D721Med (cell line): ENCODE measurements at regions not wholly inside any gene's neighbourhood (a gene's known extent, or its start where the extent isn't known, plus 50 kb on each side); places are given as distances from the start of the nearest gene placed in this dataset.

Experiments used
- DNase-seq: peaks from one replicate; pipeline ENCODE4 v3.0.0; 2011; ENCODE audit warnings: low spot score; ENCODE audit not compliant: insufficient read length
- FAIRE-seq: peaks from 2 replicates; lab custom pipeline; 2011; peaks lifted over from hg19 to GRCh38; lab: Jason Lieb, UNC
- TF ChIP-seq, protein P1 (sequence below): IDR thresholded peaks from 2 replicates; pipeline ENCODE4 v1.5.1; 2012; ENCODE audit warnings: mild to moderate bottlenecking, control low read depth; ENCODE audit not compliant: insufficient read depth; ENCODE audit errors: missing control alignments

DNA sequence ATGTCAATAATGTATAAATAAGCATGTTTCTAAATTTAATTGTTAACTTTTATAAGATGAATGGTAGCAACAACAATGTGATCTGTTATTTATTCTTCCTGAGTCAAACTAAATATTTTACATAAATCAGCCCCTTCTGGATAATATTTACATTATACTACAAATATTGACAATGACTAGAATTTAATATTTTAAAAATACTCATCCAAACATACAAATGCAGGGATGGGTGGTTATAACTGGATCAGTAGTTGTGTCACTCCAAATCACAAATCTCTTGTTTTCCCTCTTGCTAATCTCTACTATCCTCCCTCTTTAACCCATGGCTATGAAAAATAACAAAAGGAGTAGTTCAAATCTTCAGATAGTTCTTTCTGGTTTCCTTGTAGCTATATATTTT, 407.0 kb downstream of the HTR7 start:
- TF ChIP-seq, protein P1, sequence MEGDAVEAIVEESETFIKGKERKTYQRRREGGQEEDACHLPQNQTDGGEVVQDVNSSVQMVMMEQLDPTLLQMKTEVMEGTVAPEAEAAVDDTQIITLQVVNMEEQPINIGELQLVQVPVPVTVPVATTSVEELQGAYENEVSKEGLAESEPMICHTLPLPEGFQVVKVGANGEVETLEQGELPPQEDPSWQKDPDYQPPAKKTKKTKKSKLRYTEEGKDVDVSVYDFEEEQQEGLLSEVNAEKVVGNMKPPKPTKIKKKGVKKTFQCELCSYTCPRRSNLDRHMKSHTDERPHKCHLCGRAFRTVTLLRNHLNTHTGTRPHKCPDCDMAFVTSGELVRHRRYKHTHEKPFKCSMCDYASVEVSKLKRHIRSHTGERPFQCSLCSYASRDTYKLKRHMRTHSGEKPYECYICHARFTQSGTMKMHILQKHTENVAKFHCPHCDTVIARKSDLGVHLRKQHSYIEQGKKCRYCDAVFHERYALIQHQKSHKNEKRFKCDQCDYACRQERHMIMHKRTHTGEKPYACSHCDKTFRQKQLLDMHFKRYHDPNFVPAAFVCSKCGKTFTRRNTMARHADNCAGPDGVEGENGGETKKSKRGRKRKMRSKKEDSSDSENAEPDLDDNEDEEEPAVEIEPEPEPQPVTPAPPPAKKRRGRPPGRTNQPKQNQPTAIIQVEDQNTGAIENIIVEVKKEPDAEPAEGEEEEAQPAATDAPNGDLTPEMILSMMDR = no peak
- no peak for FAIRE-seq
- no peak for DNase-seq

DNA sequence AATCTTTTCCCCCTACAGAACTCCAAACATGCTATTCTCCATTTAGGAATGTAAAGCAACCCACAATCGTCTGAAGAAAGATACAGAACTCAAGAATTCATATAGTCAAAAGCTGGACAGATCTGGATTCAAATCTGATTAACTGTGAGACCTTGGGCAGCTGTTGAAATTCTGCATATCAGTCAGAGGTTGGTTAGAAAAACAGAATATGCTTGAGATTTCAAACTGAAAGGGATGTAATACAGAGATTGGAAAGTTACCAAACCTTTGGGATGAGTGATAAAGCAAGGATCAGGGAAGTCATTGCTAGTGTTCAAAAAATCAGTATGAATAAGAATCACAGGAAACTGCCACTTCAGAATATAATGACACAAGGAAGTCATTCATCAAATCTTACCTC, 406.6 kb downstream of the HTR7 start:
- no peak for DNase-seq
- TF ChIP-seq, protein P1 = no peak
- no peak for FAIRE-seq

DNA sequence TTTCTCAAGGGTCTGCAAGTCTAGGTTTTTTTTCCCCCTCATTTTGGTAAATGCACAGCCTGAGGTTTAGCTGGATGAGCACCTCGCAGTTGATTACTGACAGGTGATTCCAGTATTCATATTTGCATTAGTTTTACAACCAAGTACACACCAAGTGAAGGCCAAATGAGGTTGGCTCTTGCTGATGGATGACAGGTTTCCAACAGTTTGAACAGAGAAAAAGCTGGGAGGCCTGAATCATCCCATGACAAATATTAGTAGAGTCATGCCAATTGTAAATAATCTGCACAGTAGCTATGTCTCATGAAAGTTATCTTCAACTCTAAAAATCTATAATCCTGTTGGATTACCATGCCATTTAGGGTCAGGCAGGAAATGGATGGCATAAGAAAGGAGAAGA, 399.8 kb downstream of the HTR7 start:
- FAIRE-seq (no peak), DNase-seq (no peak)
- TF ChIP-seq, protein P1 = no peak

- FAIRE-seq (no peak), DNase-seq (no peak)
- TF ChIP-seq, protein P1 = no peak
These were observed 399.3 kb downstream of the HTR7 start for GRCh38 chr10:90458571-90458970.

DNA sequence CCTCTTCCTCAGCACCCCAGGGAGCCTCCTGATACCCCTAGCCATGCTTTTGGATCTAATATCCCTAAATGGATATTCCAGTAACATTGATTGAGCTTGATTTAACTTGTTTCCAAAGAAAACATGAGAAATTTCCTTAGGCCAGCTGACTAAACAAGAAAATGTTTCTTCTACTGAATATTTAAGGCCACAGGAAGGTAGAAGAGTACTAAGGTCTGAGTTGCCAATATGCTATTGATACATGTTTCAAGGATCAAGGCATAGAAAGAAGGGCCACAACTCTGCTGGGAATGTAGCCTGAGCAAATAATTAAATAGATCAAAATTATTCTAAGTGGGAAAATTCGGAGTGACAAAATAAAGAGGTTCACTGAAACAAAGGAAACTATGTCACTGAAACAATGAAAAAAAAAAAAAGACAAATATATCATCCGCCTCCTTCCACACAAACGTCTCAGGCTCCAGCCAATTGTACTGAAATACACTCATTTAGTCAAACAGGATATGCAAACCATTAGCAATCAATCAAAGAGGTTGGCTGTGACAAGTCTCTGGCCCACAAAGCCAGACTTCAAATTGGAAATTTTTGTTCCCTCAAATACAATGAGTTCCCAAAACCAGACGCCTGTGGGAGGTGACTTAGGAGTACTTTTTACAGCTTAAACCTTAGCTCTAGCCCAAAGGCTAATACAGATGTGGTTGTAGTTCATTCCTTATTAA, 396.2 kb downstream of the HTR7 start:
- FAIRE-seq = no peak
- TF ChIP-seq, protein P1 = no peak
- DNase-seq = no peak

- FAIRE-seq = no peak
- TF ChIP-seq, protein P1 = no peak
- DNase-seq = no peak
These were observed 394.9 kb downstream of the HTR7 start for GRCh38 chr10:90462749-90463470.

- DNase-seq (no peak), FAIRE-seq (no peak)
- TF ChIP-seq, protein P1 = no peak
These were observed 393.5 kb downstream of the HTR7 start for GRCh38 chr10:90464329-90464728.
